NCI-H748 (cell line): ENCODE measurements at regions not wholly inside any gene's neighbourhood (a gene's known extent, or its start where the extent isn't known, plus 50 kb on each side); places are given as distances from the start of the nearest gene placed in this dataset.

Experiments
- DNase-seq: peaks from one replicate; lab custom pipeline; 2025; ENCODE audit not compliant: unreplicated experiment; lab: John Stamatoyannopoulos, UW

DNA sequence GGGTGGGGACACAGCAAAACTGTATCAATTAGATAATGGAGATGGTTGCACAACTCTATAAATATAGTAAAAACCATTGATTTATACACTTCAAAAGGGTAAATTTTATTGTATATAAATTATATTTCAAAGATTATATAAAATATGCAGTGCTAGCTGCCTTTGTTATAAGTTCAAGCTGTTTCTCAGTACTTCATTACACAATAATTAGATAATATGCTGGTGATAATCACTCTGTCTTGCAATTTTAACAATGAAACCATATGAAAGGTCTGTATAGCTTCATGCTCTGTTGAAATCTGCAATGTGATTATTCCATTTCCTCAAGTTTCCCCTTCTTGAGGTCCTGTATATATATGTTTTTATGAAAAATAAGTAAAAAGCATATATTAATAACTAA is 73.4 kb upstream of the PLS3 start:
- no peak for DNase-seq

DNA sequence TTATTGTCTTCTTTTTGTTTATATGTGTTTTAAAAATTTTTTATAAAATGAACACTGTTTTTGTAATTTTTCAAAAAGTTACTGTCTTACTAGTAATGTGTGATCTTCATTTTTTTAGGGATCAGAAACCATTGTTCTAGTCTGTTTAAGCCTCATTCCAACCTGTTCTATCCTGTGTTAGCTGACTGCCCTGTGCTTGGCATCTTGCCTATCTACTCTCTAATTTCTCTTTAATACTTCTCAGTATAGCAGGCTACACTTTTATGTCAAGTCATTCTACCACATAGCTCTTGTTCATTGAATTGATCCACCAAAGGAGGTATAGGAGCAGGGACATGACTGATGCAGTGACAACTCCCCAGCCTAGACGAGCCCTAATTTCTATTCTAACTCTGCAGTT is 70.2 kb upstream of the PLS3 start:
- DNase-seq = no peak

- no peak for DNase-seq
Measured at GRCh38 chrX:115491766-115492165, 69.2 kb upstream of the PLS3 start.

DNA sequence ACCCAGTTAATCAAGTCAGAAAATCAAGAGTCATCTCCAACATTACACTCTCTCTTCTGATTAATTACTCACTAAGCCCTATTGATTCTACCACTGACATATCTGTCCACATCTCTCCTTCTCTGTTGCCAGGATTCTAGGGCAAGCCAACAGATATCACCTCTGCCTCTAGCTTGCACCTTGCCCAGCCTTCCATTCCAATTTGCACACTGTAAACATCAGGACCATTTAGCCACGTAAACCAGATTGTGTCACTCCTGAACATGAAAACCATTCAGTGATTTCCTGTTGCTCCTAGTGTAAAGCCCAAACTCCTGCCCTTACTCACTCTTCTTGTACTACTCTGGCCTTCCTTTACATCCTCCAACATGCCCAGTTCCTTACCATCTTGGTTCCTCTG is 68.0 kb upstream of the PLS3 start:
- peak; percentile 58 for DNase-seq

DNA sequence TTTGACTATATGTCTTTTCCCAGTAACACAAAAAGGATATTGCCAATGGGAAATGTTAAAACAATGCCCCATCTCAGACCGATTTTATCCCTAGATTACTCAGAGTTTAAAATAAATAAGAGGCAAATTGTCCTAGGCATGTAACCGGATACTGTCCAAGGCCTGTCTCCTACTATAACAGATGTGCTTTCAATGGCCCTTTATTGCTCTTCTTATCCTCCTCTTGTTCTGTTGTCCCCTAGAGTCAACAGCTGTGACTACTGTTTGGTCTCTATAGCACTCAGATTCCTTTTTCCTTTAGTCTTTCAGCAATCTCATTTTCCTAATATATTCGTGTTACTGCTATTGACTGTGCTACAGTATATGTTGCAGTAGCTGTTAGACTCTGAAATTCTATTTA is 66.8 kb upstream of the PLS3 start:
- DNase-seq = peak; percentile 90

DNA sequence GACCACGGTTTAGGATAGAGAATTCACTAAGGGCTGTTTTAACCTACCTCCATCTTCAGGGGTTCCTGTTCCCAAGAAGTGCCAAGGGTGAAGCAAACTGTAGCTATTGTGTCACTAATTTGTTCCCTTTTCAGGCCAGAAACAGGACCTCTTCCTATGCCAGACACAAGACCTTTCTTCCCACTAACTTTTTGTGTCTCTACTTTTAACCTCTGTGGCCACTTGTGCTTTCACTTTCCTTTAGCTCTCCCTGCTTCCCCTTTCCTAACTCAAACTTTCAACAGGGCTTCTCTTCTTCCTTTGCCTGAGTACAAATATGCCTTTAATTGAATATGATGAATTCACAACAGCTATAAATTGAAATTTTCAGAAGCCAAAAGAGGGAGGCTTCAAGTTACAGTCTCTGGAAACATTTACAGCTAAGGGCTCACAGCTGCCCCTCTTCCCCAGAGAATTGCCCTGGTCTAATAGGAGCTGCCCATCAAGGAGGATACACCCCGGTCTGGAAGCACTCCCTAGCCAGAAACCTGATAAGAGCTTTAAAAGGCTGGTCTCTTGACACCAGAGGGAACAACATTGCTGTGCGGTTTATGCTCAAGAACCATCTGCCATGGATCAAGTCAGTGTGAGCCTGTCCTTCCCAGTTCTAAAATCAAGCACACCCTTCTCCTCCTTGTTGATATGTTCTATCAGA is 61.7 kb upstream of the PLS3 start:
- DNase-seq = no peak

DNA sequence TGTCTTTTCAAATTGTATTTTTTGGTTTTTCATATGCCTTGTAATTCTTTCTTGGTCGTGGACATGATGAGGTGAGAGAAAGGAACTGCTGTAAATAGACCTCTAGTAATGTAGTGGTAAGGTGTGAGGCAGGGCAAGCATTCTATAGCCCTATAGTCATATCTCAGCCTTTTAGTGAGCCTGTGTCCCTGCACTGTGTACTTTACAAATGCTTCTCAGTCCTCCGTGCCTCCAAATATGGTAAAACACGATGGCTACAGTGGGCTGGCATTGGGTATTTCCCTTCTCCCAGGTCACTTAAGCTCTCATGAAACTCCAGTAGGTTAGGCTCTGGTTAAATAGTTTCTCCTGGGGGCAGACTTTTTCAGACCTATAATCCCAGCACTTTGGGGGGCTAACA is 57.9 kb upstream of the PLS3 start:
- no peak for DNase-seq

DNA sequence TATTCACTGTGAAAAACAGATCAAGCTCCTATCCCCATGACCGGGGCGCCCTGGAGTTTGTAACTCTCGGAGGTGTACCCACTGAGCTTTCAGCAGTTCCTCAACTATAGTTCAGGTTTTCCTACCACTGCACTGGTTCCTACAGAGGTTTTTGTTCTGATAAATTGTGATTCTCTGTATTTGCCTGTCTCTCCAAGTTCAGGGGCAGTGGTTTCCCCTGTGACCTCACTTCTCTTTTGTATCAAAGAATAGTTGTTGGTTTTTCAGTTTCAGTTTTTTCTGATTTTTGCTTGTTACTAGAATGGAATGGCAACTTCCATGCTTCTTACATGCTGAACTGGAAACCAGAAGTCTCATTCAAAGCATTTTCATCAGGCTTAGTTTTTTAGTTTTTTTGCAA is 56.8 kb upstream of the PLS3 start:
- DNase-seq = no peak
